ENCODE measurements at regions not wholly inside any gene's neighbourhood (a gene's known extent, or its start where the extent isn't known, plus 50 kb on each side); places are given as distances from the start of the nearest gene placed in this dataset.

GRCh38 chr16:48454051-48454450 lies 68.8 kb upstream of the SIAH1 start:
- H3K9ac ChIP-seq (ENCODE audit: low read depth, low read length, poor library complexity, severe bottlenecking), result no peak overlapping the region
- H3K79me2 ChIP-seq (ENCODE audit: insufficient read depth, low read length), result no peaks in the 10 kb centered on the region
- TF ChIP-seq CTCF (conservative IDR thresholded peaks at IDR 0.05; ENCODE audit: low read length) (no peak), EZH2phosphoT487 (IDR thresholded peaks at IDR 0.05; ENCODE audit: borderline replicate concordance) (no peak)
- H3K27me3 ChIP-seq (ENCODE audit: insufficient read depth, low read length, poor library complexity, severe bottlenecking), result no peaks in the 10 kb centered on the region
- H2AFZ ChIP-seq (ENCODE audit: low read length), result no peak overlapping the region
- H4K20me1 ChIP-seq (ENCODE audit: insufficient read depth, low read length, poor library complexity, severe bottlenecking), result no peaks in the 10 kb centered on the region
- no peaks in the 10 kb centered on the region for H3K9me2 ChIP-seq (replicated peaks; ENCODE audit: low read depth, low read length)
- H3K4me1 ChIP-seq (ENCODE audit: insufficient read depth, low read length, poor library complexity, severe bottlenecking), result no peaks in the 10 kb centered on the region
- H3K4me3 ChIP-seq (ENCODE audit: low read length, poor library complexity, severe bottlenecking), result no peak overlapping the region
- no peak overlapping the region for H3K4me2 ChIP-seq (ENCODE audit: low read depth, low read length, poor library complexity, severe bottlenecking)
- no peaks in the 10 kb centered on the region for H3F3A ChIP-seq (ENCODE audit: low read depth)
- no peaks in the 10 kb centered on the region for H3K9me3 ChIP-seq (ENCODE audit: insufficient read depth, low read depth, low read length)
- no peaks in the 10 kb centered on the region for H3K36me3 ChIP-seq (ENCODE audit: insufficient read depth, low read length)

- H3K9me2 ChIP-seq (replicated peaks; ENCODE audit: low read depth, low read length), result no peaks in the 10 kb centered on the region
- no peaks in the 10 kb centered on the region for H3K9me3 ChIP-seq (ENCODE audit: insufficient read depth, low read depth, low read length)
- H3K4me2 ChIP-seq (ENCODE audit: low read depth, low read length, poor library complexity, severe bottlenecking), result no peak overlapping the region
- no peaks in the 10 kb centered on the region for H3K4me1 ChIP-seq (ENCODE audit: insufficient read depth, low read length, poor library complexity, severe bottlenecking)
- H3K79me2 ChIP-seq (ENCODE audit: insufficient read depth, low read length), result no peaks in the 10 kb centered on the region
- TF ChIP-seq CTCF (conservative IDR thresholded peaks at IDR 0.05; ENCODE audit: low read length) (no peak), EZH2phosphoT487 (IDR thresholded peaks at IDR 0.05; ENCODE audit: borderline replicate concordance) (no peak)
- H3K4me3 ChIP-seq (ENCODE audit: low read length, poor library complexity, severe bottlenecking), result no peak overlapping the region
- no peak overlapping the region for H3K9ac ChIP-seq (ENCODE audit: low read depth, low read length, poor library complexity, severe bottlenecking)
- H4K20me1 ChIP-seq (ENCODE audit: insufficient read depth, low read length, poor library complexity, severe bottlenecking), result no peaks in the 10 kb centered on the region
- no peaks in the 10 kb centered on the region for H3K27me3 ChIP-seq (ENCODE audit: insufficient read depth, low read length, poor library complexity, severe bottlenecking)
- H3F3A ChIP-seq (ENCODE audit: low read depth), result no peaks in the 10 kb centered on the region
- H3K36me3 ChIP-seq (ENCODE audit: insufficient read depth, low read length), result no peaks in the 10 kb centered on the region
- H2AFZ ChIP-seq (ENCODE audit: low read length), result no peak overlapping the region
Measured at GRCh38 chr16:48452991-48453760, 68.0 kb upstream of the SIAH1 start.

- H3K9me3 ChIP-seq (ENCODE audit: insufficient read depth, low read depth, low read length), result no peaks in the 10 kb centered on the region
- H4K20me1 ChIP-seq (ENCODE audit: insufficient read depth, low read length, poor library complexity, severe bottlenecking), result no peaks in the 10 kb centered on the region
- H3K27me3 ChIP-seq (ENCODE audit: insufficient read depth, low read length, poor library complexity, severe bottlenecking), result no peaks in the 10 kb centered on the region
- no peak overlapping the region for H2AFZ ChIP-seq (ENCODE audit: low read length)
- H3K4me3 ChIP-seq (ENCODE audit: low read length, poor library complexity, severe bottlenecking), result no peak overlapping the region
- no peak overlapping the region for H3K9ac ChIP-seq (ENCODE audit: low read depth, low read length, poor library complexity, severe bottlenecking)
- H3K9me2 ChIP-seq (replicated peaks; ENCODE audit: low read depth, low read length), result no peaks in the 10 kb centered on the region
- H3K79me2 ChIP-seq (ENCODE audit: insufficient read depth, low read length), result no peaks in the 10 kb centered on the region
- H3K4me2 ChIP-seq (ENCODE audit: low read depth, low read length, poor library complexity, severe bottlenecking), result no peak overlapping the region
- TF ChIP-seq CTCF (conservative IDR thresholded peaks at IDR 0.05; ENCODE audit: low read length) (no peak), EZH2phosphoT487 (IDR thresholded peaks at IDR 0.05; ENCODE audit: borderline replicate concordance) (no peak)
- H3F3A ChIP-seq (ENCODE audit: low read depth), result no peaks in the 10 kb centered on the region
- no peaks in the 10 kb centered on the region for H3K36me3 ChIP-seq (ENCODE audit: insufficient read depth, low read length)
- no peaks in the 10 kb centered on the region for H3K4me1 ChIP-seq (ENCODE audit: insufficient read depth, low read length, poor library complexity, severe bottlenecking)
Measured at GRCh38 chr16:48451323-48451722, 66.1 kb upstream of the SIAH1 start.

Measured in Loucy (cell line).